ENCODE measurements at regions not wholly inside any gene's neighbourhood (a gene's known extent, or its start where the extent isn't known, plus 50 kb on each side); places are given as distances from the start of the nearest gene placed in this dataset.
"Not testable (repeated sequence)": the region's sequence is repeated elsewhere in the genome, so short reads cannot be mapped to it uniquely, and the experiment has no call there.

- no peak for DNase-seq (ENCODE audit: low read depth in 1 of 2, low spot score in 1 of 2)
Measured at GRCh38 chr10:78467496-78468106, 433.9 kb downstream of the RPS24 start.

- not testable (repeated sequence) for DNase-seq (ENCODE audit: low read depth in 1 of 2, low spot score in 1 of 2)
Measured at GRCh38 chr10:78468731-78469130, 435.1 kb downstream of the RPS24 start.

GRCh38 chr10:78470267-78471103 lies 436.8 kb downstream of the RPS24 start:
- no peak for DNase-seq (ENCODE audit: low read depth in 1 of 2, low spot score in 1 of 2)

GRCh38 chr10:78471326-78471722 lies 437.7 kb downstream of the RPS24 start:
- DNase-seq (ENCODE audit: low read depth in 1 of 2, low spot score in 1 of 2): no peak

- no peak for DNase-seq (ENCODE audit: low read depth in 1 of 2, low spot score in 1 of 2)
Measured at GRCh38 chr10:78471723-78472550, 438.3 kb downstream of the RPS24 start.

- no peak for DNase-seq (ENCODE audit: low read depth in 1 of 2, low spot score in 1 of 2)
Measured at GRCh38 chr10:78472551-78472890, 438.9 kb downstream of the RPS24 start.

GRCh38 chr10:78473006-78473405 lies 439.3 kb downstream of the RPS24 start:
- DNase-seq (ENCODE audit: low read depth in 1 of 2, low spot score in 1 of 2): no peak

- DNase-seq (ENCODE audit: low read depth in 1 of 2, low spot score in 1 of 2): no peak
Measured at GRCh38 chr10:78474743-78475142, 441.1 kb downstream of the RPS24 start.

GRCh38 chr10:78475437-78475836 lies 441.8 kb downstream of the RPS24 start:
- no peak for DNase-seq (ENCODE audit: low read depth in 1 of 2, low spot score in 1 of 2)

- DNase-seq (ENCODE audit: low read depth in 1 of 2, low spot score in 1 of 2): no peak
Measured at GRCh38 chr10:78476156-78476555, 442.5 kb downstream of the RPS24 start.

- no peak for DNase-seq (ENCODE audit: low read depth in 1 of 2, low spot score in 1 of 2)
Measured at GRCh38 chr10:78476844-78477243, 443.2 kb downstream of the RPS24 start.

GRCh38 chr10:78478919-78479318 lies 445.3 kb downstream of the RPS24 start:
- DNase-seq (ENCODE audit: low read depth in 1 of 2, low spot score in 1 of 2): no peak

- no peak for DNase-seq (ENCODE audit: low read depth in 1 of 2, low spot score in 1 of 2)
Measured at GRCh38 chr10:78479467-78479866, 445.8 kb downstream of the RPS24 start.

- DNase-seq (ENCODE audit: low read depth in 1 of 2, low spot score in 1 of 2): no peak
Measured at GRCh38 chr10:78481842-78482241, 448.2 kb downstream of the RPS24 start.

- DNase-seq (ENCODE audit: low read depth in 1 of 2, low spot score in 1 of 2): no peak
Measured at GRCh38 chr10:78483641-78484040, 450.0 kb downstream of the RPS24 start.

GRCh38 chr10:78489034-78489433 lies 455.4 kb downstream of the RPS24 start:
- no peak for DNase-seq (ENCODE audit: low read depth in 1 of 2, low spot score in 1 of 2)

- DNase-seq (ENCODE audit: low read depth in 1 of 2, low spot score in 1 of 2): no peak
Measured at GRCh38 chr10:78491812-78492211, 458.1 kb downstream of the RPS24 start.

GRCh38 chr10:78492424-78492823 lies 458.8 kb downstream of the RPS24 start:
- no peak for DNase-seq (ENCODE audit: low read depth in 1 of 2, low spot score in 1 of 2)

GRCh38 chr10:78494179-78494578 lies 460.5 kb downstream of the RPS24 start:
- DNase-seq (ENCODE audit: low read depth in 1 of 2, low spot score in 1 of 2): no peak

- no peak for DNase-seq (ENCODE audit: low read depth in 1 of 2, low spot score in 1 of 2)
Measured at GRCh38 chr10:78502210-78502936, 468.7 kb downstream of the RPS24 start.

- no peak for DNase-seq (ENCODE audit: low read depth in 1 of 2, low spot score in 1 of 2)
Measured at GRCh38 chr10:78504181-78504580, 470.5 kb downstream of the RPS24 start.

Measured in activated T-helper 1 cell treated with anti-CD3 and anti-CD28 coated beads, Interleukin-2, amount 50 U/mL, for 16 hours (primary cell).